Central memory CD8-positive, alpha-beta T cell (primary cell): ENCODE measurements at regions not wholly inside any gene's neighbourhood (a gene's known extent, or its start where the extent isn't known, plus 50 kb on each side); places are given as distances from the start of the nearest gene placed in this dataset.

Source experiments
- ATAC-seq: fragments of 150-1000 bp; cut with Tn5 transposase; replicated peaks from 2 replicates; pipeline ENCODE4 v1.10.0; 2022; ENCODE audit warnings: mild to moderate bottlenecking, moderate FRiP score, moderate number of reproducible peaks; ENCODE audit not compliant: poor library complexity, severe bottlenecking; ENCODE audit errors: extremely low read depth
- DNase-seq, 2 donors: peaks; one replicate each; pipeline ENCODE4 v3.0.0; 2021; ENCODE audit warnings: low spot score in 2 of 2
- H3K27ac Mint-ChIP-seq: one replicate; pipeline ENCODE4 v1.8.0; 2022; ENCODE audit warnings: low read depth, mild to moderate bottlenecking, moderate library complexity, mixed read lengths
- H3K27me3 Mint-ChIP-seq: one replicate; pipeline ENCODE4 v1.8.0; 2022; ENCODE audit warnings: mixed read lengths
- H3K36me3 Mint-ChIP-seq: one replicate; pipeline ENCODE4 v1.8.0; 2022; ENCODE audit warnings: mild to moderate bottlenecking, moderate library complexity, mixed read lengths; ENCODE audit not compliant: insufficient read depth
- H3K4me1 Mint-ChIP-seq: one replicate; pipeline ENCODE4 v1.8.0; 2022; ENCODE audit warnings: mixed read lengths
- H3K4me3 Mint-ChIP-seq: one replicate; pipeline ENCODE4 v1.8.0; 2022; ENCODE audit warnings: mild to moderate bottlenecking, moderate library complexity, mixed read lengths
- H3K9me3 Mint-ChIP-seq: one replicate; pipeline ENCODE4 v1.8.0; 2022; ENCODE audit warnings: mixed read lengths

DNA sequence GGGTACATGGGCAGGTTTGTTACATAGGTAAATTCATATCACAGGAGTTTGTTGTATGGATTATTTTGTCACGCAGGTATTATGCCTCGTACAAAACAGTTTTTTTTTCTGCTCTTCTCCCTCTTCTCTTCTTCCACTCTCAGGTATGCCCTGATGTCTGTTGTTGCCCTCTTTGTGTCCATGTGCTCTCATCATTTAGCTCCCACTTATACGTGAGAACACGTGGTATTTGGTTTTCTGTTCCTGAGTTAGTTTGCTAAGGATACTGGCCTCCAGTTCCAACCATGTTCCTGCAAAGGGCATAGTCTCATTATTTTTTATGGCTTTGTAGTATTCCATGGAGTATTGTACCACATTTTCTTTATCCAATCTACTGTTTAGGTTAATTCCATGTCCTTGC, 65.7 kb downstream of the UNC5CL start:
- Mint-ChIP-seq H3K4me1 (no peaks in the 10 kb centered on the region), H3K9me3 (peaks cover 5% of the 10 kb centered on the region), H3K36me3 (no peaks in the 10 kb centered on the region), H3K27ac (no peak overlapping the region), H3K4me3 (no peak overlapping the region), H3K27me3 (peaks cover 63% of the 10 kb centered on the region)
- ATAC-seq = no peak
- no peak for DNase-seq

GRCh38 chr6:40972814-40973213, 66.2 kb downstream of the UNC5CL start:
- no peak overlapping the region for H3K4me3 Mint-ChIP-seq
- ATAC-seq = no peak
- no peaks in the 10 kb centered on the region for H3K36me3 Mint-ChIP-seq
- no peak overlapping the region for H3K27ac Mint-ChIP-seq
- peaks cover 5% of the 10 kb centered on the region for H3K9me3 Mint-ChIP-seq
- H3K4me1 Mint-ChIP-seq = no peaks in the 10 kb centered on the region
- peaks cover 58% of the 10 kb centered on the region for H3K27me3 Mint-ChIP-seq
- DNase-seq = no peak

- H3K27ac Mint-ChIP-seq = no peak overlapping the region
- H3K4me1 Mint-ChIP-seq = no peaks in the 10 kb centered on the region
- DNase-seq (no peak), ATAC-seq (no peak)
- no peaks in the 10 kb centered on the region for H3K36me3 Mint-ChIP-seq
- H3K4me3 Mint-ChIP-seq = no peak overlapping the region
- peaks cover 5% of the 10 kb centered on the region for H3K9me3 Mint-ChIP-seq
- H3K27me3 Mint-ChIP-seq = peaks cover 52% of the 10 kb centered on the region
Observed at GRCh38 chr6:40972190-40972589, 66.8 kb downstream of the UNC5CL start.

DNA sequence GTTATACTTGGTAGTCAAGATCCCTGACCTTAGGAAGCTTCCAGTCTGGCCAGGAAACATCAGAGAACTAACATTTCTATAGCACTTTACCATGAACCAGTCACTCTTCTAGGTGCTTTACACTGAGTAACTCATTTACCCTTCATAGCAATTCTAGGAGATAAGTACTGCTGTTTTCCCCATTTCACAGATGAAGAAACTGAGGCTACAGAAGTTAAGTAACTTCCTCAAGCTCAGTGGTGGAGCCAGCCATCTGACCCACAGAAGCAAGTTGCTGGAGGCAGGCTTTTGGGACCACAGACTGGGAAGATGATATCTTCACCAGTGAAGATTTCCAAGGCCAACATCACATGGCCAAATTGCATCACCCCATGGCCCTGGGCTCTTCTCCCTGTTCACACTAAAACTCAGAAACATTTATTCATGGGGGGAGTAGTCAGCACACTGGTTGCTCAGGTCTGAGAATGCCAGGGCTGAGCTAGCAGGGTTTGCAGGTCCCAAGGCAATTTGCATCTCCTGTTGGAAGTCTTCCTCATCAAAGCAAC, 70.3 kb downstream of the UNC5CL start:
- H3K36me3 Mint-ChIP-seq = no peaks in the 10 kb centered on the region
- peaks cover 17% of the 10 kb centered on the region for H3K27me3 Mint-ChIP-seq
- H3K4me3 Mint-ChIP-seq = no peak overlapping the region
- H3K4me1 Mint-ChIP-seq = no peaks in the 10 kb centered on the region
- ATAC-seq = no peak
- H3K27ac Mint-ChIP-seq = no peak overlapping the region
- H3K9me3 Mint-ChIP-seq = peaks cover 5% of the 10 kb centered on the region
- DNase-seq = no peak

GRCh38 chr6:40966860-40967259, 72.2 kb downstream of the UNC5CL start:
- no peak overlapping the region for H3K27ac Mint-ChIP-seq
- peaks cover 2% of the 10 kb centered on the region for H3K36me3 Mint-ChIP-seq
- no peaks in the 10 kb centered on the region for H3K4me1 Mint-ChIP-seq
- H3K9me3 Mint-ChIP-seq = no peaks in the 10 kb centered on the region
- H3K4me3 Mint-ChIP-seq = no peak overlapping the region
- no peaks in the 10 kb centered on the region for H3K27me3 Mint-ChIP-seq
- DNase-seq (no peak), ATAC-seq (no peak)

DNA sequence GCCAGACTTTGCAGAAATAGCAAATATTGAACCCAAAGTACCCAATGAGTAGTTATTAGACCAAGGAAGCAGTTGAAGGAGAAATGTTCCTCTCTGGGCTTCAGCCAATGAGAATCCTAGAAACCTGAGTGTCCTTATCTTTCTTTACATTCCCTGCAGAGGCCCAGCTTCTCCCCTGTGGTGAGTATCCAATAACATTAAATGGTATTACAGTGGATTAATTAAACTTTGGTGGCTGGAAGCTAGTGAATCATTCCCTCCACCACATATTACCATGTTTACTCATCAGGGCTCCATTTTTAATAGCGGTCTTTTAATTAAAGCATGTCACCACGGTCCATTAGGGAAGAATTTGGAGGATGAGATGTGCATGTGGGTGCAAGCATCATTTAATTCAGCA, 74.0 kb downstream of the UNC5CL start:
- H3K4me3 Mint-ChIP-seq = no peak overlapping the region
- H3K9me3 Mint-ChIP-seq = no peaks in the 10 kb centered on the region
- ATAC-seq (no peak), DNase-seq (no peak)
- H3K27ac Mint-ChIP-seq = no peak overlapping the region
- H3K36me3 Mint-ChIP-seq = peaks cover 2% of the 10 kb centered on the region
- no peaks in the 10 kb centered on the region for H3K27me3 Mint-ChIP-seq
- no peaks in the 10 kb centered on the region for H3K4me1 Mint-ChIP-seq

DNA sequence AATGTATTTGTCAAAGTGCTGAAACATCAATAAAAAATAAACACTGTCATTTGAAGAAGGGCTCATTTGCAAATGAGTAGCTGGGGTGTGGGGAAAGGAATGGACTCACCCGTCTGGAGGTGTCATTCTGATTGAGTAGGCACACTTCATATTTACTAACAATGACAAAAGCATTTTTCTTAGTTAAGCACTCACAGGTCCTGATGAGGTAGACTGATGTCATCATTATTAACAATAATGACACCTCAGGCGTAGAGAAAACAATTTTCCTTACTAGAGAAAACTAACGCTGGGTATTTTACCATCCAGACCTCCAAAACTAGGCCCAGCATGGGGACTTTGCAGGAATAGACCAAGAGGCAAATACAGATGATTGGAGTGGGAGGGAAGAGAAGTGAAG, 76.0 kb downstream of the UNC5CL start:
- no peak for DNase-seq
- no peak overlapping the region for H3K27ac Mint-ChIP-seq

DNA sequence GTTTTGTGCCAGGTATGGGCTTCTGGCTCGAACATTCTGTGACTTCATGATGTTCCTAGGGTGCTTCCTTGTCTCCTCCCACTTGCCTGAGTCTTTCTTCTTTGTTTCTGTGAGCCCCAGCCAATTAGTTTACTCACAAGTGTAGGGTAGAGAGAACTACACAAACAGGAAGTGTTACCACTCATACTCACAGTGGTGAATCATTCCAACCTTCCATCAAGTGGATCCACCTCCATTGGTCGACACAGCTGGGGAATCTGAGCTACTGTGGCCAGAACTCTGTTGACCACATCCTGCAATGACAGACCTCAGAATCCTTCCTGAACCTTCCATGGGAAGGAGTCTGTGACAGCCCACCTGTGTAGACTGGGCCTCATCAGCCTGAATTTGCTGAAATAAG, 76.8 kb downstream of the UNC5CL start:
- Mint-ChIP-seq H3K27ac (no peak overlapping the region), H3K4me3 (no peak overlapping the region), H3K4me1 (no peaks in the 10 kb centered on the region), H3K27me3 (no peaks in the 10 kb centered on the region), H3K9me3 (no peaks in the 10 kb centered on the region), H3K36me3 (peaks cover 2% of the 10 kb centered on the region)
- ATAC-seq = no peak
- no peak for DNase-seq

More for the DNA sequence above, 76.0 kb downstream of the UNC5CL start:
- no peak for ATAC-seq
- H3K4me1 Mint-ChIP-seq = no peaks in the 10 kb centered on the region
- H3K27me3 Mint-ChIP-seq = no peaks in the 10 kb centered on the region
- no peak overlapping the region for H3K4me3 Mint-ChIP-seq
- H3K9me3 Mint-ChIP-seq = no peaks in the 10 kb centered on the region
- H3K36me3 Mint-ChIP-seq = peaks cover 2% of the 10 kb centered on the region

DNA sequence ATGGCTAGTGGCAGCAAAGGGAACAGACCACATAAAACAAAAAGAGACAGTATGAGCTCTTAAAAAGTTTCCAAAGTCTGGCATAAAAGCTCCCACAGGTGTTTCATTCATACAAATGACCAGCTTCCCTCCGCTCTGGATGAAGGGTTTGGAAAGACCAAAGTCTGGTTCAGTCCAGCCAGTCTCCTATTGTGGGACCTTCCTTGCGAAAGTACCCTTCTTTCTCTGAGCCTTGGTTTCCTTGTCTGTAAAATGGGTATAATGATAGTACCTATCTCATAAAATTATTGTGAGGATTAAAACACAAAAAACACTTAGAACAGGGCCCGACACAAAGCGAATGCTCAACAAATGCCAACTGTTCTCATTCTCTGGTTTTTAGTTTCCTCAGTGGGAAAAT, 77.2 kb downstream of the UNC5CL start:
- H3K27me3 Mint-ChIP-seq = no peaks in the 10 kb centered on the region
- no peak overlapping the region for H3K27ac Mint-ChIP-seq
- H3K36me3 Mint-ChIP-seq = peaks cover 2% of the 10 kb centered on the region
- DNase-seq (no peak), ATAC-seq (no peak)
- H3K4me1 Mint-ChIP-seq = no peaks in the 10 kb centered on the region
- H3K9me3 Mint-ChIP-seq = no peaks in the 10 kb centered on the region
- no peak overlapping the region for H3K4me3 Mint-ChIP-seq

GRCh38 chr6:40960742-40961430, 78.1 kb downstream of the UNC5CL start:
- Mint-ChIP-seq H3K27me3 (peaks cover 7% of the 10 kb centered on the region), H3K4me1 (no peaks in the 10 kb centered on the region), H3K36me3 (peaks cover 2% of the 10 kb centered on the region), H3K9me3 (no peaks in the 10 kb centered on the region), H3K4me3 (no peak overlapping the region), H3K27ac (no peak overlapping the region)
- ATAC-seq = no peak
- DNase-seq = no peak

DNA sequence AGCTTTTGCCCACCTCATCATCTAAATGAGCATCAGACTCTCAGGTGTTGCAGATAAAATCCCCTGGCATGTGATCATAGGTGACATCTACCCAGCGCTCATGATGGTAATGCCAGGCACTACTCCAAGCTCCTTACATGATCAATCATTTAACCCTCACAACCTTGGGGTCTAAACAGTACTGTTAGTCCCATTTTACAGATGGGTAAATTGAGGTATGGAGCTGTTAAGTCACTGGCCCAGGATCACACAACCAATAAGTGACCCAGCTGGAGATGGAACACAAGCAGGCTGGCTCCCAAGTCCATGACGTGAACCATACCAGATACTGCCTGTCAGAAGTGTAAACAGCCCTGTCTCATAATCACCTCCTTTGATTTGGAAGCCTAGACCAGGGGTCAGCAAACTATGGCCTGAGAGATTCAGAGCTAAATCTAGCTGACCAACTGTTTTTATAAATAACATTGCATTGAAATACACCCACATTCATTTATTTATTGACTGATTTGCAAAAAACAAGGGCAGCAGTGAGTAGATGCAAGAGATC, 79.2 kb downstream of the UNC5CL start:
- DNase-seq = no peak
- H3K27ac Mint-ChIP-seq = no peak overlapping the region
- H3K27me3 Mint-ChIP-seq = peaks cover 12% of the 10 kb centered on the region
- no peaks in the 10 kb centered on the region for H3K4me1 Mint-ChIP-seq
- no peak for ATAC-seq
- no peak overlapping the region for H3K4me3 Mint-ChIP-seq
- peaks cover 2% of the 10 kb centered on the region for H3K36me3 Mint-ChIP-seq
- no peaks in the 10 kb centered on the region for H3K9me3 Mint-ChIP-seq

DNA sequence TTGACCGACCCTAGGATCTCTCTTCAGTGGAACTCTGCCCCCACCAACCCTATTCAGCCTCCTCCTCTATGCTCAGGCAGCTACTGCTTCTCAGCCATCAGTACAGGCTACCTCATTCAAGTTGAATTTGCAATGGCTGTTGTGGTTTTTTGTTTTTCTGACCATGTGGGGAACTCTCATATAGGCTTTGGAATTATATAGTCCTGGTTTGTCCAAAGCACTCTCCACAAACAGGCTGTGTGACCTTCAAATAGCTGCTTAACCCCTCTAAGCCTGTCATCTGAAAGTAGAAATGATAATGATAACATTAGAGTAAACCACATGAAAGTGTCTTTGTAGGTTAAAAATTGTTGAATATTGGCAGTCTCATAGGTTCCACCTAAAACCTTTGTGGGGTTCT, 80.3 kb downstream of the UNC5CL start:
- DNase-seq (no peak), ATAC-seq (no peak)
- H3K27ac Mint-ChIP-seq = no peak overlapping the region
- H3K9me3 Mint-ChIP-seq = no peaks in the 10 kb centered on the region
- peaks cover 23% of the 10 kb centered on the region for H3K27me3 Mint-ChIP-seq
- peaks cover 2% of the 10 kb centered on the region for H3K36me3 Mint-ChIP-seq
- H3K4me3 Mint-ChIP-seq = no peak overlapping the region
- no peaks in the 10 kb centered on the region for H3K4me1 Mint-ChIP-seq
